Body of pancreas (tissue), 4 donors: ENCODE measurements at regions not wholly inside any gene's neighbourhood (a gene's known extent, or its start where the extent isn't known, plus 50 kb on each side); places are given as distances from the start of the nearest gene placed in this dataset.
A peak's percentile ranks its signal among the peaks of the same experiment; 100 is the strongest.

ENCODE experiments used
- ATAC-seq: fragments of 150-250 bp; one replicate; pipeline ENCODE4 v1.9.1; 2016
- DNase-seq, 4 donors: peaks; one replicate each; pipeline ENCODE4 v3.0.0-alpha.2; 2019
- H3K27ac ChIP-seq, 4 donors: fragments of 200-600 bp; sonication (generic); 1 replicate in 3 of 4; 2 replicates in 1 of 4; pipeline versions ENCODE4 v1.5.1 to v1.6.1; 2016 to 2019; ENCODE audit warnings: mild to moderate bottlenecking in 1 of 4, mixed read lengths in 1 of 4, moderate library complexity in 1 of 4
- H3K27me3 ChIP-seq, 2 donors: fragments of 200-600 bp; sonication (generic); one replicate each; pipeline ENCODE4 v1.6.0; 2016; ENCODE audit warnings: mild to moderate bottlenecking in 1 of 2
- H3K36me3 ChIP-seq, 2 donors: fragments of 200-600 bp; sonication (generic); replicated peaks in 1 of 2; 2 replicates each; pipeline ENCODE4 v1.5.1; 2016; ENCODE audit warnings: low read depth in 2 of 2; ENCODE audit not compliant: insufficient read depth in 1 of 2
- H3K4me1 ChIP-seq: fragments of 200-600 bp; sonication (generic); one replicate; pipeline ENCODE4 v1.6.0; 2016
- H3K4me3 ChIP-seq, 2 donors: fragments of 200-600 bp; sonication (generic); 1 replicate in 1 of 2; 2 replicates in 1 of 2; pipeline ENCODE4 v1.5.1; 2016 to 2019
- H3K9me3 ChIP-seq, 3 donors: fragments of 200-600 bp; sonication (generic); 1 replicate in 2 of 3; 2 replicates in 1 of 3; pipeline ENCODE4 v1.5.1; 2016
- CTCF ChIP-seq, 7 experiments: fragments of 450-650 bp in 4 of 7; fragments of 200-600 bp in 3 of 7; sonication (generic) in 3 of 7; IDR thresholded peaks; one replicate each; pipeline ENCODE4 v1.5.1; 2016 to 2019; ENCODE audit warnings: antibody characterized with exemption in 7 of 7
- POLR2A ChIP-seq, 3 donors: fragments of 450-650 bp; IDR thresholded peaks; one replicate each; pipeline ENCODE4 v1.6.1; 2016; ENCODE audit warnings: antibody characterized with exemption in 3 of 3, mild to moderate bottlenecking in 2 of 3
- WGBS, 2 donors: methylation state at CpG; one replicate each; pipeline ENCODE4 v1.1.5; 2017; 5-methylcytosine and 5-hydroxymethylcytosine counted together
- intact Hi-C: fragments of 100-400 bp; cut with DNase I; formaldehyde crosslinking; loops from one replicate; pipeline ENCODE4 v1.15.1; 2023

GRCh38 chr13:40210865-40211585 is 455.4 kb downstream of the FOXO1 start:
- Histone ChIP-seq H3K27ac (no peak overlapping the region), H3K4me1 (peaks cover 11% of the 10 kb centered on the region), H3K4me3 (no peak overlapping the region), H3K27me3 (no peaks in the 10 kb centered on the region), H3K36me3 (no peaks in the 10 kb centered on the region), H3K9me3 (no peaks in the 10 kb centered on the region)
- intact Hi-C loops, result no loop called here
- ATAC-seq, result no peak
- TF ChIP-seq POLR2A (IDR thresholded peaks at IDR 0.05) (no peak), CTCF (IDR thresholded peaks at IDR 0.05) (no peak)
- no peak for DNase-seq
- WGBS, 2 donors, result 48 to 66% methylated on average over 4 of the region's 4 CpGs

DNA sequence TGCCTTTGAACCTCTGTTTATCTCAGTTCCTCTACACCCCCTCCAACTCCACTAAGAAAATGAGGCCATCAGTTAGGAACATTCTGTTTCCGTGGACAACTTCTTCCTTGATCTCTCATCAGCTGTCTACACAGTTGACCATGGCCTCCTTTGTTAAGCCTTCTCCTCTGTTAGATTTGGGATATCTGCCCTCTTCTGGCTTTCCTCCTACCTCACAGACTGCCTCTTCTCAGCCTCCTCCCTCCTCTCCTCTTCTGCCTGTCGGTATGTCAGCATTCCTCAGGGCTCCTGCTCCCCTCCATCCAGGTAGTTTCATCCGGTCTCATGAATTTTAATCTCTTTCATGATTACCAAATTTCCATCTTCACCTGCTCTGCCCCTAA is 454.9 kb downstream of the FOXO1 start:
- H3K27me3 ChIP-seq, result no peaks in the 10 kb centered on the region
- no peak overlapping the region for H3K27ac ChIP-seq
- no peaks in the 10 kb centered on the region for H3K36me3 ChIP-seq
- H3K4me3 ChIP-seq, result no peak overlapping the region
- intact Hi-C loops, result no loop called here
- DNase-seq (no peak), ATAC-seq (no peak)
- WGBS, 2 donors, result 75 to 82% methylated on average over 3 of the region's 3 CpGs
- no peaks in the 10 kb centered on the region for H3K9me3 ChIP-seq
- TF ChIP-seq POLR2A (IDR thresholded peaks at IDR 0.05) (no peak), CTCF (IDR thresholded peaks at IDR 0.05) (peak in 1 of 7 experiments; percentile 5)
- H3K4me1 ChIP-seq, result peaks cover 6% of the 10 kb centered on the region

- no peaks in the 10 kb centered on the region for H3K36me3 ChIP-seq
- no peak for TF ChIP-seq CTCF (IDR thresholded peaks at IDR 0.05)
- no peak for TF ChIP-seq POLR2A (IDR thresholded peaks at IDR 0.05)
- no peak overlapping the region for H3K4me3 ChIP-seq
- H3K9me3 ChIP-seq, result no peaks in the 10 kb centered on the region
- intact Hi-C loops, result no loop called here
- no peak overlapping the region for H3K27ac ChIP-seq
- no peaks in the 10 kb centered on the region for H3K27me3 ChIP-seq
- peaks cover 8% of the 10 kb centered on the region for H3K4me1 ChIP-seq
- no peak for DNase-seq
- peak; percentile 43 for ATAC-seq
Observed at GRCh38 chr13:40213779-40214178, 452.7 kb downstream of the FOXO1 start.

- no peak overlapping the region for H3K4me3 ChIP-seq
- no peak overlapping the region for H3K27ac ChIP-seq
- TF ChIP-seq POLR2A (IDR thresholded peaks at IDR 0.05) (no peak), CTCF (IDR thresholded peaks at IDR 0.05) (no peak)
- DNase-seq (no peak), ATAC-seq (no peak)
- intact Hi-C loops, result no loop called here
- WGBS, 2 donors, result 86 to 87% methylated on average over 1 of the region's 1 CpG
- H3K9me3 ChIP-seq, result no peaks in the 10 kb centered on the region
- H3K36me3 ChIP-seq, result no peaks in the 10 kb centered on the region
- H3K27me3 ChIP-seq, result no peaks in the 10 kb centered on the region
- H3K4me1 ChIP-seq, result peaks cover 8% of the 10 kb centered on the region
Observed at GRCh38 chr13:40215311-40215710, 451.1 kb downstream of the FOXO1 start.

- DNase-seq (no peak), ATAC-seq (no peak)
- Histone ChIP-seq H3K4me3 (no peak overlapping the region), H3K36me3 (no peaks in the 10 kb centered on the region), H3K27me3 (no peaks in the 10 kb centered on the region), H3K27ac (no peak overlapping the region), H3K9me3 (no peaks in the 10 kb centered on the region), H3K4me1 (peaks cover 10% of the 10 kb centered on the region)
- intact Hi-C loops, result no loop called here
- TF ChIP-seq CTCF (IDR thresholded peaks at IDR 0.05), result no peak
- no peak for TF ChIP-seq POLR2A (IDR thresholded peaks at IDR 0.05)
- 66 to 77% methylated on average over 3 of the region's 3 CpGs for WGBS, 2 donors
Observed at GRCh38 chr13:40215747-40216146, 450.7 kb downstream of the FOXO1 start.
